H9 (cell line): ENCODE measurements at regions not wholly inside any gene's neighbourhood (a gene's known extent, or its start where the extent isn't known, plus 50 kb on each side); places are given as distances from the start of the nearest gene placed in this dataset.

ENCODE experiments used
- DNase-seq: peaks from one replicate; pipeline ENCODE4 v3.0.0-alpha.2; 2017
- H2AFZ ChIP-seq: one replicate; pipeline ENCODE4 v1.6.1; 2013; ENCODE audit warnings: mild to moderate bottlenecking, low read length, control low read depth, moderate library complexity
- H2AK5ac ChIP-seq: 2 replicates; pipeline ENCODE4 v1.6.1; 2013; ENCODE audit warnings: low read length, control low read depth, mixed read lengths; ENCODE audit not compliant: insufficient read length
- H2BK120ac ChIP-seq: one replicate; pipeline ENCODE4 v1.6.1; 2013; ENCODE audit warnings: low read depth, mild to moderate bottlenecking, low read length, control low read depth, inconsistent platforms; ENCODE audit not compliant: poor library complexity, severe bottlenecking
- H2BK12ac ChIP-seq: 2 replicates; pipeline ENCODE4 v1.6.1; 2013; ENCODE audit warnings: low read length, control low read depth, mixed read lengths, low read depth; ENCODE audit not compliant: insufficient read length
- H2BK15ac ChIP-seq: 2 replicates; pipeline ENCODE4 v1.6.1; 2013; ENCODE audit warnings: low read depth, low read length, control low read depth
- H2BK20ac ChIP-seq: one replicate; pipeline ENCODE4 v1.6.1; 2013; ENCODE audit warnings: low read depth, mild to moderate bottlenecking, low read length, control low read depth, inconsistent platforms; ENCODE audit not compliant: poor library complexity, severe bottlenecking
- H2BK5ac ChIP-seq: 2 replicates; pipeline ENCODE4 v1.6.1; 2013; ENCODE audit warnings: low read length, control low read depth, mixed read lengths; ENCODE audit not compliant: insufficient read length
- H3K14ac ChIP-seq: 2 replicates; pipeline ENCODE4 v1.6.1; 2013; ENCODE audit warnings: low read length, control low read depth; ENCODE audit not compliant: insufficient read depth
- H3K18ac ChIP-seq: 2 replicates; pipeline ENCODE4 v1.6.1; 2013; ENCODE audit warnings: low read depth, mild to moderate bottlenecking, mixed read lengths, low read length, control low read depth; ENCODE audit not compliant: insufficient read length
- H3K23ac ChIP-seq: 2 replicates; pipeline ENCODE4 v1.6.1; 2013; ENCODE audit warnings: low read length, control low read depth, mixed read lengths, low read depth; ENCODE audit not compliant: insufficient read length
- H3K23me2 ChIP-seq: 2 replicates; pipeline ENCODE4 v1.6.1; 2013; ENCODE audit warnings: low read depth, mild to moderate bottlenecking, mixed read lengths, low read length, control low read depth; ENCODE audit not compliant: insufficient read length, poor library complexity, severe bottlenecking
- H3K27ac ChIP-seq: 2 replicates; pipeline ENCODE4 v1.5.1; 2013; ENCODE audit warnings: low read length, control low read depth, mixed read lengths, low read depth; ENCODE audit not compliant: insufficient read length
- H3K27me3 ChIP-seq: 2 replicates; pipeline ENCODE4 v1.6.1; 2013; ENCODE audit warnings: low read length, control low read depth, inconsistent platforms; ENCODE audit not compliant: insufficient read depth
- H3K4ac ChIP-seq: 2 replicates; pipeline ENCODE4 v1.6.1; 2013; ENCODE audit warnings: low read depth, mild to moderate bottlenecking, control low read depth, inconsistent platforms, low read length, moderate library complexity
- H3K4me1 ChIP-seq: 2 replicates; pipeline ENCODE4 v1.6.1; 2013; ENCODE audit warnings: low read length, control low read depth, inconsistent platforms; ENCODE audit not compliant: insufficient read depth
- H3K4me2 ChIP-seq: 2 replicates; pipeline ENCODE4 v1.6.1; 2013; ENCODE audit warnings: low read length, control low read depth, mixed read lengths; ENCODE audit not compliant: insufficient read length, insufficient read depth
- H3K56ac ChIP-seq: 2 replicates; pipeline ENCODE4 v1.6.1; 2013; ENCODE audit warnings: low read depth, mild to moderate bottlenecking, mixed read lengths, low read length, control low read depth; ENCODE audit not compliant: insufficient read length
- H3K79me1 ChIP-seq: 2 replicates; pipeline ENCODE4 v1.6.1; 2013; ENCODE audit warnings: low read depth, mild to moderate bottlenecking, moderate library complexity, low read length, control low read depth, inconsistent platforms; ENCODE audit not compliant: insufficient read depth, poor library complexity, severe bottlenecking
- H3K79me2 ChIP-seq: 2 replicates; pipeline ENCODE4 v1.6.1; 2013; ENCODE audit warnings: low read length, control low read depth, inconsistent platforms; ENCODE audit not compliant: insufficient read depth
- H3K9ac ChIP-seq: 2 replicates; pipeline ENCODE4 v1.6.1; 2013; ENCODE audit warnings: low read length, control low read depth, mixed read lengths; ENCODE audit not compliant: insufficient read length; ENCODE audit errors: extremely low read depth
- H3K9me3 ChIP-seq: one replicate; pipeline ENCODE4 v1.6.1; 2013; ENCODE audit warnings: low read depth, low read length, inconsistent platforms; ENCODE audit not compliant: control insufficient read depth
- H3T11ph ChIP-seq: one replicate; pipeline ENCODE4 v1.6.1; 2013; ENCODE audit warnings: mild to moderate bottlenecking, low read length, control low read depth, inconsistent platforms
- H4K20me1 ChIP-seq: one replicate; pipeline ENCODE4 v1.6.1; 2013; ENCODE audit not compliant: control insufficient read depth, insufficient read length, insufficient read depth
- H4K5ac ChIP-seq: 2 replicates; pipeline ENCODE4 v1.6.1; 2013; ENCODE audit warnings: low read depth, mild to moderate bottlenecking, mixed read lengths, low read length, control low read depth; ENCODE audit not compliant: insufficient read length
- H4K8ac ChIP-seq: replicated peaks from 2 replicates; pipeline ENCODE4 v1.6.1; 2013; ENCODE audit warnings: low read length, control low read depth, mixed read lengths, low read depth; ENCODE audit not compliant: insufficient read length
- H4K91ac ChIP-seq: 2 replicates; pipeline ENCODE4 v1.6.1; 2013; ENCODE audit warnings: low read depth, mild to moderate bottlenecking, moderate library complexity, mixed read lengths, low read length, control low read depth; ENCODE audit not compliant: insufficient read length
- H3K27ac Mint-ChIP-seq, 3 experiments: 2 replicates in 2 of 3; 3 replicates in 1 of 3; pipeline ENCODE4 v1.8.0; 2020 to 2021; ENCODE audit warnings: mixed read lengths in 3 of 3, mild to moderate bottlenecking in 1 of 3, moderate library complexity in 1 of 3
- H3K27me3 Mint-ChIP-seq: 2 replicates; pipeline ENCODE4 v1.8.0; 2021; ENCODE audit warnings: low read depth, mild to moderate bottlenecking, moderate library complexity, mixed read lengths
- H3K36me3 Mint-ChIP-seq, 3 experiments: 2 replicates in 2 of 3; 3 replicates in 1 of 3; pipeline ENCODE4 v1.8.0; 2020 to 2021; ENCODE audit warnings: low read depth in 3 of 3, mixed read lengths in 3 of 3; ENCODE audit not compliant: insufficient read depth in 1 of 3
- H3K4me1 Mint-ChIP-seq, 2 experiments: 2 replicates each; pipeline ENCODE4 v1.8.0; 2020; ENCODE audit warnings: mixed read lengths in 2 of 2
- H3K4me3 Mint-ChIP-seq, 2 experiments: 2 replicates in 1 of 2; 3 replicates in 1 of 2; pipeline ENCODE4 v1.8.0; 2020 to 2021; ENCODE audit warnings: mild to moderate bottlenecking in 2 of 2, mixed read lengths in 2 of 2, moderate library complexity in 1 of 2
- H3K9me3 Mint-ChIP-seq, 2 experiments: 2 replicates in 1 of 2; 3 replicates in 1 of 2; pipeline ENCODE4 v1.8.0; 2020; ENCODE audit warnings: mild to moderate bottlenecking in 2 of 2, mixed read lengths in 2 of 2, moderate library complexity in 1 of 2
- WGBS: extraction: QIAGEN DNeasy Blood & Tissue Kit; methylation state at CpG from one replicate; pipeline ENCODE4 v1.1.7; 2013; ENCODE audit warnings: missing lambda C conversion rate, low lambda C conversion rate, mixed read lengths; ENCODE audit not compliant: insufficient read length; ENCODE audit errors: extremely low coverage; 5-methylcytosine and 5-hydroxymethylcytosine counted together
- TF ChIP-seq, protein P1 (sequence below): fragments of 200-600 bp; sonication (generic); conservative IDR thresholded peaks from 3 replicates; pipeline ENCODE4 v1.8.0; 2021; ENCODE audit warnings: antibody characterized with exemption, mild to moderate bottlenecking

DNA sequence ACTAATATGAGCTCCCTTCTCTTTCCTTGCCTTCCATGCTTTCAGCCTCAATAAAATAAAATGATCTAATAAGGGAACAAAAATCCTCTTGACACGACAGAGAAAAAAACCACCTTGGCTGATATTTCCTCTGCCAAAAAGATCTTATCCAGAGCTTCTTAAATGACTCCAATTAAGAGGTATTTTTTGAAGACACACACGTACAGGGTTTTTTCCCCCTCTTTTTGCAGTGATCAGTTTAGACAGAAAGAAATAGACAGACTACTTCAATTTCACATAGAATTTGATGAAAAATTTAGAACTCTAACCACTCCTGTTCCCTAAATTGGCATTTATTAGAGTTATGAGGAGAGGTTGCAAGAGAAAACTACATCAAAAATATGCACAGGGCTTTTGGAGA, 217.2 kb upstream of the CDH11 start:
- no peak overlapping the region for H4K91ac ChIP-seq
- WGBS: no CpG with 5 or more reads among the region's 2 CpGs

More for the DNA sequence above, 217.2 kb upstream of the CDH11 start:
- Histone ChIP-seq H3K14ac (no peak overlapping the region), H3K23me2 (no peaks in the 10 kb centered on the region), H3K9me3 (no peaks in the 10 kb centered on the region), H2BK15ac (no peak overlapping the region), H3K23ac (no peak overlapping the region), H3K27ac (no peak overlapping the region), H3K4ac (no peak overlapping the region), H3K18ac (no peak overlapping the region), H2BK5ac (no peak overlapping the region), H3K56ac (no peak overlapping the region), H4K5ac (no peak overlapping the region), H3K79me1 (no peaks in the 10 kb centered on the region), H2AK5ac (no peak overlapping the region), H2BK120ac (no peak overlapping the region), H3K79me2 (no peaks in the 10 kb centered on the region), H3K4me2 (no peak overlapping the region), H2BK20ac (no peak overlapping the region), H3K4me1 (peaks cover 5% of the 10 kb centered on the region; the same call in 1 of the 2 replicates), H3K27me3 (no peaks in the 10 kb centered on the region), H4K8ac (no peak overlapping the region), H2BK12ac (no peak overlapping the region), H3T11ph (no peak overlapping the region), H2AFZ (no peak overlapping the region), H3K9ac (no peak overlapping the region), H4K20me1 (no peaks in the 10 kb centered on the region)
- Mint-ChIP-seq H3K4me3 (no peak overlapping the region), H3K27me3 (no peaks in the 10 kb centered on the region), H3K27ac (no peak overlapping the region), H3K4me1 (peaks cover 6 to 14% of the 10 kb centered on the region in 2 experiments), H3K9me3 (no peaks in the 10 kb centered on the region), H3K36me3 (peaks cover 0 to 3% (median 0%) of the 10 kb centered on the region in 3 experiments; a peak in 2 of 7 replicates)
- TF ChIP-seq, protein P1, sequence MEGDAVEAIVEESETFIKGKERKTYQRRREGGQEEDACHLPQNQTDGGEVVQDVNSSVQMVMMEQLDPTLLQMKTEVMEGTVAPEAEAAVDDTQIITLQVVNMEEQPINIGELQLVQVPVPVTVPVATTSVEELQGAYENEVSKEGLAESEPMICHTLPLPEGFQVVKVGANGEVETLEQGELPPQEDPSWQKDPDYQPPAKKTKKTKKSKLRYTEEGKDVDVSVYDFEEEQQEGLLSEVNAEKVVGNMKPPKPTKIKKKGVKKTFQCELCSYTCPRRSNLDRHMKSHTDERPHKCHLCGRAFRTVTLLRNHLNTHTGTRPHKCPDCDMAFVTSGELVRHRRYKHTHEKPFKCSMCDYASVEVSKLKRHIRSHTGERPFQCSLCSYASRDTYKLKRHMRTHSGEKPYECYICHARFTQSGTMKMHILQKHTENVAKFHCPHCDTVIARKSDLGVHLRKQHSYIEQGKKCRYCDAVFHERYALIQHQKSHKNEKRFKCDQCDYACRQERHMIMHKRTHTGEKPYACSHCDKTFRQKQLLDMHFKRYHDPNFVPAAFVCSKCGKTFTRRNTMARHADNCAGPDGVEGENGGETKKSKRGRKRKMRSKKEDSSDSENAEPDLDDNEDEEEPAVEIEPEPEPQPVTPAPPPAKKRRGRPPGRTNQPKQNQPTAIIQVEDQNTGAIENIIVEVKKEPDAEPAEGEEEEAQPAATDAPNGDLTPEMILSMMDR: no peak
- DNase-seq: no peak
